ENCODE measurements at regions not wholly inside any gene's neighbourhood (a gene's known extent, or its start where the extent isn't known, plus 50 kb on each side); places are given as distances from the start of the nearest gene placed in this dataset.

GRCh38 chr5:57939771-57940170 lies 457.2 kb upstream of the ACTBL2 start:
- no peak for TF ChIP-seq CTCF (IDR thresholded peaks at IDR 0.05)
- TF ChIP-seq ZFX (IDR thresholded peaks at IDR 0.05; ENCODE audit: borderline replicate concordance): no peak

All from 22Rv1 (cell line).